IMR-90 (cell line): ENCODE measurements at regions not wholly inside any gene's neighbourhood (a gene's known extent, or its start where the extent isn't known, plus 50 kb on each side); places are given as distances from the start of the nearest gene placed in this dataset.
A peak's percentile ranks its signal among the peaks of the same experiment; 100 is the strongest.
"Not testable (repeated sequence)": the region's sequence is repeated elsewhere in the genome, so short reads cannot be mapped to it uniquely, and the experiment has no call there.

Experiments used
- BHLHE40 ChIP-seq: fragments of 150-350 bp; IDR thresholded peaks from 2 replicates; pipeline ENCODE4 v1.6.1; 2016; ENCODE audit warnings: mild to moderate bottlenecking, low read depth, low read length
- CHD1 ChIP-seq: IDR thresholded peaks from 2 replicates; pipeline ENCODE4 v1.6.1; 2012; ENCODE audit warnings: low read depth, low read length, improper control_type of control experiment
- CTCF ChIP-seq: conservative IDR thresholded peaks from 2 replicates; pipeline ENCODE4 v1.5.1; 2012; ENCODE audit warnings: mild to moderate bottlenecking, low read depth, low read length, improper control_type of control experiment
- ELK1 ChIP-seq: fragments of 150-350 bp; IDR thresholded peaks from 2 replicates; pipeline ENCODE4 v1.6.1; 2016; ENCODE audit warnings: low read depth, mild to moderate bottlenecking, low read length, moderate library complexity, borderline replicate concordance
- MAFK ChIP-seq: IDR thresholded peaks from 2 replicates; pipeline ENCODE4 v1.6.1; 2012; ENCODE audit warnings: low read depth, low read length, improper control_type of control experiment
- MXI1 ChIP-seq: IDR thresholded peaks from 2 replicates; pipeline ENCODE4 v1.6.1; 2012; ENCODE audit warnings: low read depth, mild to moderate bottlenecking, low read length, moderate library complexity, borderline replicate concordance
- POLR2A ChIP-seq: IDR thresholded peaks from 2 replicates; pipeline ENCODE4 v1.6.1; 2012; ENCODE audit warnings: mild to moderate bottlenecking, low read depth, low read length
- SMC3 ChIP-seq: fragments of 150-350 bp; IDR thresholded peaks from 2 replicates; pipeline ENCODE4 v1.6.1; 2016; ENCODE audit warnings: low read depth, mild to moderate bottlenecking, antibody characterized with exemption, low read length, moderate library complexity
- USF2 ChIP-seq: fragments of 150-350 bp; IDR thresholded peaks from 2 replicates; pipeline ENCODE4 v1.6.1; 2017; ENCODE audit warnings: mild to moderate bottlenecking, antibody characterized with exemption, low read length, low read depth

GRCh38 chr2:87341601-87342014, 320.0 kb upstream of the PLGLB1 start:
- TF ChIP-seq CTCF (peak; percentile 48), SMC3 (peak; percentile 59)
- TF ChIP-seq ELK1, MAFK, POLR2A, MXI1, BHLHE40, USF2, CHD1: not testable (repeated sequence)
